ENCODE measurements at regions not wholly inside any gene's neighbourhood (a gene's known extent, or its start where the extent isn't known, plus 50 kb on each side); places are given as distances from the start of the nearest gene placed in this dataset.

DNA sequence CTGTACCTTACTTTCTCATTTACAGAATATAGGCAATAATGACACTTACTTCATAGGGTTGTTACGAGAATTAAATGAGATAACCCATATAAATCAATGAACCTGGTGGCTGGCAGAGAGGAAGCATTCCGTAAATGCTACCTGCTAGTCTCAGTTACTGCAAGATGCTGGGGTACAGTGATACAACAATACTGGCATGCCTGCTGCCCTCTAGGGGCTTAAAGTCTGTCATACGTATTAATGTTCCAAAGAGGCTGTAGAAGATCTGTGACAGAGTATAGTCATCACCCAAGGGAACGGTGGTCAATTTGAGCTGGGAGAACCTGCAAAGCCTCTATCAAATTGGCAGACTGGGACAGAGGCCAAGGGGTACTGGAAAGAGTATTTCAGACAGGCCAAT is 421.5 kb downstream of the GPAM start:
- no peak for FAIRE-seq
- in situ Hi-C loops (cut with MboI) (no loop called here), intact Hi-C loops (cut with micrococcal nuclease; ENCODE audit: unreplicated experiment) (no loop called here)
- ChIA-PET POLR2A (no interaction called here), SMC1A (ENCODE audit: uncharacterized antibody, unreplicated experiment) (no interaction called here), RAD21 (ENCODE audit: unreplicated experiment) (no interaction called here), CTCF (no interaction called here)
- H3K36me3 ChIP-seq (ENCODE audit: control insufficient read depth in 2 of 2, insufficient read depth in 2 of 2, low read length in 1 of 2), result no peaks in the 10 kb centered on the region
- WGBS (ENCODE audit: insufficient coverage, insufficient replicate concordance, low lambda C conversion rate, missing lambda C conversion rate), result 36% methylated on average over 4 of the region's 4 CpGs
- TF ChIP-seq NR2F1 (conservative IDR thresholded peaks at IDR 0.05) (no peak), RAD21 (IDR thresholded peaks at IDR 0.05; ENCODE audit: insufficient read depth, low read depth, low read length) (0 out of 2 replicates have a peak, but pooled peaks have one; percentile 5), MYB (IDR thresholded peaks at IDR 0.05; ENCODE audit: borderline replicate concordance, low read depth, low read length) (no peak), TCF3 (IDR thresholded peaks at IDR 0.05; ENCODE audit: borderline replicate concordance, insufficient read depth, low read depth, low read length) (no peak), IRF4 (IDR thresholded peaks at IDR 0.05; ENCODE audit: low read depth, low read length) (no peak), FOXM1 (IDR thresholded peaks at IDR 0.05; ENCODE audit: low read depth, low read length) (no peak)
- TF ChIP-seq, protein P1, sequence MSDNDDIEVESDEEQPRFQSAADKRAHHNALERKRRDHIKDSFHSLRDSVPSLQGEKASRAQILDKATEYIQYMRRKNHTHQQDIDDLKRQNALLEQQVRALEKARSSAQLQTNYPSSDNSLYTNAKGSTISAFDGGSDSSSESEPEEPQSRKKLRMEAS (IDR thresholded peaks at IDR 0.05; ENCODE audit: low read depth, low read length), result no peak
- BruUV-seq (replicated peaks), result no TSS peak
- no peak overlapping the region for H2AFZ ChIP-seq (ENCODE audit: control insufficient read depth, low read depth, low read length)
- H3K4me3 ChIP-seq, result no peak overlapping the region
- ATAC-seq, result no peak
- no peaks in the 10 kb centered on the region for H3K27me3 ChIP-seq (replicated peaks in 1 of 2; ENCODE audit: control insufficient read depth in 2 of 2, insufficient read depth in 2 of 2, low read length in 1 of 2)
- no peak overlapping the region for H3K9ac ChIP-seq (ENCODE audit: control insufficient read depth, insufficient read depth, low read length)
- H3K27ac ChIP-seq (ENCODE audit: control insufficient read depth, insufficient read depth), result no peak overlapping the region
- no peaks in the 10 kb centered on the region for H3K4me1 ChIP-seq (ENCODE audit: control insufficient read depth, insufficient read depth, low read length)
- H4K20me1 ChIP-seq (ENCODE audit: control insufficient read depth, insufficient read depth), result no peaks in the 10 kb centered on the region
- H3K79me2 ChIP-seq (ENCODE audit: control insufficient read depth, insufficient read depth, low read length), result no peaks in the 10 kb centered on the region
- DNase-seq (ENCODE audit: low read depth, low spot score), result no peak
- no peak overlapping the region for H3K4me2 ChIP-seq (ENCODE audit: control insufficient read depth, insufficient read depth)
- H3K9me3 ChIP-seq (replicated peaks; ENCODE audit: control insufficient read depth, insufficient read depth, low read length), result no peaks in the 10 kb centered on the region

DNA sequence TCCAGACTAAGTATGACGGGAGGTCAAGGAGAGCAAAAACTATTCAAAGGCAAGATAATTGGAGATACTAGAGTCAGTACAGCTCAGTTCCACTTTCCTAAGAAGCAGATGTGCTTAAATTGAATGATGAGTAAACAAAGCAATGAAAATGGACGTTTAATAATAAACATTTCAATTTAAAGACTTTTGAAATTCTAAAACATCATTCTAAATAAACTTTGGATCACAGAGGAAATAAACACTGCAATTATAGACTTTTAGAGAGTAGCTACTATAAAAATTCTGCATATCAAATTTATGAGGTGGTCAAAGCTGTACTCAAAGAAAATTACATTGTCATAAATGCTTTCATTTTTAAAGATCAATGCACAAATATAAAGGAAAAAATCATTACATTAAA is 418.3 kb downstream of the GPAM start:
- BruUV-seq (replicated peaks), result no TSS peak
- ATAC-seq, result no peak
- POLR2A ChIA-PET, result no interaction called here
- no peak for TF ChIP-seq EGR1 (IDR thresholded peaks at IDR 0.05; ENCODE audit: borderline replicate concordance in 1 of 2, low read depth in 2 of 2, low read length in 2 of 2)
- TF ChIP-seq RCOR1 (conservative IDR thresholded peaks at IDR 0.05; ENCODE audit: low read depth, low read length), result no peak
- TF ChIP-seq ATF7 (IDR thresholded peaks at IDR 0.05; ENCODE audit: low read depth), result no peak
- TF ChIP-seq CREB1 (IDR thresholded peaks at IDR 0.05; ENCODE audit: low read depth), result no peak
- no peak for TF ChIP-seq EED (IDR thresholded peaks at IDR 0.05; ENCODE audit: low read depth)
- TF ChIP-seq RUNX3 (IDR thresholded peaks at IDR 0.05; ENCODE audit: low read length), result no peak
- TF ChIP-seq, protein P2, sequence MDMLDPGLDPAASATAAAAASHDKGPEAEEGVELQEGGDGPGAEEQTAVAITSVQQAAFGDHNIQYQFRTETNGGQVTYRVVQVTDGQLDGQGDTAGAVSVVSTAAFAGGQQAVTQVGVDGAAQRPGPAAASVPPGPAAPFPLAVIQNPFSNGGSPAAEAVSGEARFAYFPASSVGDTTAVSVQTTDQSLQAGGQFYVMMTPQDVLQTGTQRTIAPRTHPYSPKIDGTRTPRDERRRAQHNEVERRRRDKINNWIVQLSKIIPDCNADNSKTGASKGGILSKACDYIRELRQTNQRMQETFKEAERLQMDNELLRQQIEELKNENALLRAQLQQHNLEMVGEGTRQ (IDR thresholded peaks at IDR 0.05; ENCODE audit: borderline replicate concordance, low read depth, low read length), result no peak
- no peak for TF ChIP-seq GABPA (IDR thresholded peaks at IDR 0.05; ENCODE audit: low read depth)
- TF ChIP-seq MTA3 (IDR thresholded peaks at IDR 0.05; ENCODE audit: borderline replicate concordance, low read length), result no peak
- no peak for TF ChIP-seq NBN (IDR thresholded peaks at IDR 0.05)

More for the DNA sequence above, 418.3 kb downstream of the GPAM start:
- RAD21 ChIA-PET (ENCODE audit: unreplicated experiment), result no interaction called here
- in situ Hi-C loops (cut with MboI) (no loop called here), intact Hi-C loops (cut with micrococcal nuclease; ENCODE audit: unreplicated experiment) (no loop called here)
- FAIRE-seq, result no peak
- H3K27me3 ChIP-seq (replicated peaks in 1 of 2; ENCODE audit: control insufficient read depth in 2 of 2, insufficient read depth in 2 of 2, low read length in 1 of 2), result no peaks in the 10 kb centered on the region
- no peak overlapping the region for H3K27ac ChIP-seq (ENCODE audit: control insufficient read depth, insufficient read depth)
- H3K36me3 ChIP-seq (ENCODE audit: control insufficient read depth in 2 of 2, insufficient read depth in 2 of 2, low read length in 1 of 2), result no peaks in the 10 kb centered on the region
- H3K4me1 ChIP-seq (ENCODE audit: control insufficient read depth, insufficient read depth, low read length), result no peaks in the 10 kb centered on the region
- no peaks in the 10 kb centered on the region for H4K20me1 ChIP-seq (ENCODE audit: control insufficient read depth, insufficient read depth)
- no peak for DNase-seq (ENCODE audit: low read depth, low spot score)
- no peak overlapping the region for H3K4me2 ChIP-seq (ENCODE audit: control insufficient read depth, insufficient read depth)
- CTCF ChIA-PET, result no interaction called here
- H2AFZ ChIP-seq (ENCODE audit: control insufficient read depth, low read depth, low read length), result no peak overlapping the region
- no peak overlapping the region for H3K9ac ChIP-seq (ENCODE audit: control insufficient read depth, insufficient read depth, low read length)
- H3K79me2 ChIP-seq (ENCODE audit: control insufficient read depth, insufficient read depth, low read length), result no peaks in the 10 kb centered on the region
- 0% methylated on average over 2 of the region's 2 CpGs for WGBS (ENCODE audit: insufficient coverage, insufficient replicate concordance, low lambda C conversion rate, missing lambda C conversion rate)
- H3K9me3 ChIP-seq (replicated peaks; ENCODE audit: control insufficient read depth, insufficient read depth, low read length), result no peaks in the 10 kb centered on the region
- no peak overlapping the region for H3K4me3 ChIP-seq
- SMC1A ChIA-PET (ENCODE audit: uncharacterized antibody, unreplicated experiment), result interaction anchor here (1.2 kb wide), 1 partner anchor 11 kb away, joined by 4 read pairs; no protein-coding TSS in a partner anchor
